ENCODE measurements at regions not wholly inside any gene's neighbourhood (a gene's known extent, or its start where the extent isn't known, plus 50 kb on each side); places are given as distances from the start of the nearest gene placed in this dataset.

DNA sequence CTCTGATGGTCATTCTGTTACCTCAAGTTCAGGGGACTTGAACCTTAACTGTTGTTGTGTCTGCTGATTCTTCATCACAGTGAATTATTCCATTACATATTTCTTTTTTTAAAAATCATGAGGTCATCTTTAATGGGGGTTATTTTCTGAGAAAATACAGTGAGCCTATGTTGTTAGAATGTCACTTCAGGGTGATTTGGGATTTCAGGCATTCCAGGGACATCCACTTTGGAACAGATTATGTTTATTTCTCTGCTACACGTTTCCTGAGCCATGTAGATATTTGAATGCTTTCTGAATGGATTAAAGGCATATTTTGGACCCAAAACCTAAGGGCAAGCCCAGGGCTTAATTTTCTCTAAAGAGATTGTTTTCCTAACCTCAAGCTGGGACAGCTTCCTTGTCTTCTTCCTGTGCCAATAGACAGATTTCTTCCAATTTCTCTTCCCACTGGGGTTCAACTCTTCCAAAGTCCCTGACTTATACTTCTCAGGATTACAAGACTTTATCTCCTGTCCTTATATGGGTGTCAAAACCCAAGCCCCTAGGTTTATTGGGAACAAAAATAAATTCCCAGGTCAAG is 271.7 kb downstream of the ARHGAP12 start:
- no peaks in the 10 kb centered on the region for H3F3A ChIP-seq (replicated peaks; ENCODE audit: low read depth)
- H3K27ac Mint-ChIP-seq: no peak overlapping the region
- 0 out of 2 replicates have a peak overlapping the region, but pooled peaks have one; percentile 19 for H2AFZ ChIP-seq
- no peak for ATAC-seq
- no peak overlapping the region for H3K4me3 ChIP-seq
- TF ChIP-seq, protein P1, sequence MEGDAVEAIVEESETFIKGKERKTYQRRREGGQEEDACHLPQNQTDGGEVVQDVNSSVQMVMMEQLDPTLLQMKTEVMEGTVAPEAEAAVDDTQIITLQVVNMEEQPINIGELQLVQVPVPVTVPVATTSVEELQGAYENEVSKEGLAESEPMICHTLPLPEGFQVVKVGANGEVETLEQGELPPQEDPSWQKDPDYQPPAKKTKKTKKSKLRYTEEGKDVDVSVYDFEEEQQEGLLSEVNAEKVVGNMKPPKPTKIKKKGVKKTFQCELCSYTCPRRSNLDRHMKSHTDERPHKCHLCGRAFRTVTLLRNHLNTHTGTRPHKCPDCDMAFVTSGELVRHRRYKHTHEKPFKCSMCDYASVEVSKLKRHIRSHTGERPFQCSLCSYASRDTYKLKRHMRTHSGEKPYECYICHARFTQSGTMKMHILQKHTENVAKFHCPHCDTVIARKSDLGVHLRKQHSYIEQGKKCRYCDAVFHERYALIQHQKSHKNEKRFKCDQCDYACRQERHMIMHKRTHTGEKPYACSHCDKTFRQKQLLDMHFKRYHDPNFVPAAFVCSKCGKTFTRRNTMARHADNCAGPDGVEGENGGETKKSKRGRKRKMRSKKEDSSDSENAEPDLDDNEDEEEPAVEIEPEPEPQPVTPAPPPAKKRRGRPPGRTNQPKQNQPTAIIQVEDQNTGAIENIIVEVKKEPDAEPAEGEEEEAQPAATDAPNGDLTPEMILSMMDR (conservative IDR thresholded peaks at IDR 0.05; ENCODE audit: low read depth in 2 of 2): no peak
- TF ChIP-seq EZH2 (IDR thresholded peaks at IDR 0.05; ENCODE audit: low read depth, unreplicated experiment) (no peak), EZH2phosphoT487 (IDR thresholded peaks at IDR 0.05; ENCODE audit: unreplicated experiment) (no peak), JUNB (IDR thresholded peaks at IDR 0.05; ENCODE audit: unreplicated experiment) (no peak), STAT1 (IDR thresholded peaks at IDR 0.05; ENCODE audit: unreplicated experiment) (no peak)
- TF ChIP-seq, protein P2, sequence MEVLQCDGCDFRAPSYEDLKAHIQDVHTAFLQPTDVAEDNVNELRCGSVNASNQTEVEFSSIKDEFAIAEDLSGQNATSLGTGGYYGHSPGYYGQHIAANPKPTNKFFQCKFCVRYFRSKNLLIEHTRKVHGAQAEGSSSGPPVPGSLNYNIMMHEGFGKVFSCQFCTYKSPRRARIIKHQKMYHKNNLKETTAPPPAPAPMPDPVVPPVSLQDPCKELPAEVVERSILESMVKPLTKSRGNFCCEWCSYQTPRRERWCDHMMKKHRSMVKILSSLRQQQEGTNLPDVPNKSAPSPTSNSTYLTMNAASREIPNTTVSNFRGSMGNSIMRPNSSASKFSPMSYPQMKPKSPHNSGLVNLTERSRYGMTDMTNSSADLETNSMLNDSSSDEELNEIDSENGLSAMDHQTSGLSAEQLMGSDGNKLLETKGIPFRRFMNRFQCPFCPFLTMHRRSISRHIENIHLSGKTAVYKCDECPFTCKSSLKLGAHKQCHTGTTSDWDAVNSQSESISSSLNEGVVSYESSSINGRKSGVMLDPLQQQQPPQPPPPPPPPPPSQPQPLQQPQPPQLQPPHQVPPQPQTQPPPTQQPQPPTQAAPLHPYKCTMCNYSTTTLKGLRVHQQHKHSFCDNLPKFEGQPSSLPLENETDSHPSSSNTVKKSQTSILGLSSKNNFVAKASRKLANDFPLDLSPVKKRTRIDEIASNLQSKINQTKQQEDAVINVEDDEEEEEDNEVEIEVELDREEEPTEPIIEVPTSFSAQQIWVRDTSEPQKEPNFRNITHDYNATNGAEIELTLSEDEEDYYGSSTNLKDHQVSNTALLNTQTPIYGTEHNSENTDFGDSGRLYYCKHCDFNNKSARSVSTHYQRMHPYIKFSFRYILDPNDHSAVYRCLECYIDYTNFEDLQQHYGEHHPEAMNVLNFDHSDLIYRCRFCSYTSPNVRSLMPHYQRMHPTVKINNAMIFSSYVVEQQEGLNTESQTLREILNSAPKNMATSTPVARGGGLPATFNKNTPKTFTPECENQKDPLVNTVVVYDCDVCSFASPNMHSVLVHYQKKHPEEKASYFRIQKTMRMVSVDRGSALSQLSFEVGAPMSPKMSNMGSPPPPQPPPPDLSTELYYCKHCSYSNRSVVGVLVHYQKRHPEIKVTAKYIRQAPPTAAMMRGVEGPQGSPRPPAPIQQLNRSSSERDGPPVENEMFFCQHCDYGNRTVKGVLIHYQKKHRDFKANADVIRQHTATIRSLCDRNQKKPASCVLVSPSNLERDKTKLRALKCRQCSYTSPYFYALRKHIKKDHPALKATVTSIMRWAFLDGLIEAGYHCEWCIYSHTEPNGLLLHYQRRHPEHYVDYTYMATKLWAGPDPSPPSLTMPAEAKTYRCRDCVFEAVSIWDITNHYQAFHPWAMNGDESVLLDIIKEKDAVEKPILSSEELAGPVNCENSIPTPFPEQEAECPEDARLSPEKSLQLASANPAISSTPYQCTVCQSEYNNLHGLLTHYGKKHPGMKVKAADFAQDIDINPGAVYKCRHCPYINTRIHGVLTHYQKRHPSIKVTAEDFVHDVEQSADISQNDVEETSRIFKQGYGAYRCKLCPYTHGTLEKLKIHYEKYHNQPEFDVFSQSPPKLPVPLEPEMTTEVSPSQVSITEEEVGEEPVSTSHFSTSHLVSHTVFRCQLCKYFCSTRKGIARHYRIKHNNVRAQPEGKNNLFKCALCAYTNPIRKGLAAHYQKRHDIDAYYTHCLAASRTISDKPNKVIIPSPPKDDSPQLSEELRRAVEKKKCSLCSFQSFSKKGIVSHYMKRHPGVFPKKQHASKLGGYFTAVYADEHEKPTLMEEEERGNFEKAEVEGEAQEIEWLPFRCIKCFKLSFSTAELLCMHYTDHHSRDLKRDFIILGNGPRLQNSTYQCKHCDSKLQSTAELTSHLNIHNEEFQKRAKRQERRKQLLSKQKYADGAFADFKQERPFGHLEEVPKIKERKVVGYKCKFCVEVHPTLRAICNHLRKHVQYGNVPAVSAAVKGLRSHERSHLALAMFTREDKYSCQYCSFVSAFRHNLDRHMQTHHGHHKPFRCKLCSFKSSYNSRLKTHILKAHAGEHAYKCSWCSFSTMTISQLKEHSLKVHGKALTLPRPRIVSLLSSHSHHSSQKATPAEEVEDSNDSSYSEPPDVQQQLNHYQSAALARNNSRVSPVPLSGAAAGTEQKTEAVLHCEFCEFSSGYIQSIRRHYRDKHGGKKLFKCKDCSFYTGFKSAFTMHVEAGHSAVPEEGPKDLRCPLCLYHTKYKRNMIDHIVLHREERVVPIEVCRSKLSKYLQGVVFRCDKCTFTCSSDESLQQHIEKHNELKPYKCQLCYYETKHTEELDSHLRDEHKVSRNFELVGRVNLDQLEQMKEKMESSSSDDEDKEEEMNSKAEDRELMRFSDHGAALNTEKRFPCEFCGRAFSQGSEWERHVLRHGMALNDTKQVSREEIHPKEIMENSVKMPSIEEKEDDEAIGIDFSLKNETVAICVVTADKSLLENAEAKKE (CRISPR knock-in tag; IDR thresholded peaks at IDR 0.05): no peak
- H3K27me3 ChIP-seq (ENCODE audit: insufficient read depth): no peaks in the 10 kb centered on the region
- H3K4me2 ChIP-seq: no peak overlapping the region
- peaks cover 10% of the 10 kb centered on the region; the same call in 2 of the 3 replicates for H3K4me1 Mint-ChIP-seq
- no peak for DNase-seq (ENCODE audit: low spot score)
- no peaks in the 10 kb centered on the region for H3K9me3 Mint-ChIP-seq
- H3K27me3 Mint-ChIP-seq (ENCODE audit: insufficient read depth, low read depth, poor library complexity): no peaks in the 10 kb centered on the region
- no peak overlapping the region for H3K4me3 Mint-ChIP-seq
- peaks cover 7% of the 10 kb centered on the region; the same call in 1 of the 2 replicates for H3K4me1 ChIP-seq (ENCODE audit: insufficient read depth)
- H4K20me1 ChIP-seq (replicated peaks; ENCODE audit: insufficient read depth): no peaks in the 10 kb centered on the region
- H3K36me3 Mint-ChIP-seq (ENCODE audit: low read depth): no peaks in the 10 kb centered on the region
- no peak overlapping the region for H3K27ac ChIP-seq (ENCODE audit: low read depth)
- no peaks in the 10 kb centered on the region for H3K79me2 ChIP-seq (replicated peaks; ENCODE audit: insufficient read depth)
- H3K36me3 ChIP-seq (ENCODE audit: insufficient read depth): no peaks in the 10 kb centered on the region
- peaks cover 6% of the 10 kb centered on the region; the same call in 1 of the 2 replicates for H3K9me2 ChIP-seq (ENCODE audit: insufficient read depth)

All from GM23338 (cell line).